Kidney capillary endothelial cell (primary cell): ENCODE measurements at regions not wholly inside any gene's neighbourhood (a gene's known extent, or its start where the extent isn't known, plus 50 kb on each side); places are given as distances from the start of the nearest gene placed in this dataset.

Source experiments
- DNase-seq: peaks from one replicate; pipeline ENCODE4 v3.0.0-alpha.2; 2018; ENCODE audit warnings: low spot score

GRCh38 chrX:10047631-10048030 lies 80.5 kb downstream of the CLDN34 start:
- DNase-seq, result peak; percentile 20

- DNase-seq, result peak; percentile 55
Observed at GRCh38 chrX:10048076-10048475, 80.9 kb downstream of the CLDN34 start.

GRCh38 chrX:10048707-10049106 lies 81.5 kb downstream of the CLDN34 start:
- DNase-seq, result no peak

GRCh38 chrX:10049236-10049635 lies 82.1 kb downstream of the CLDN34 start:
- DNase-seq, result no peak

GRCh38 chrX:10050481-10050880 lies 83.3 kb downstream of the CLDN34 start:
- DNase-seq, result no peak

- no peak for DNase-seq
Observed at GRCh38 chrX:10051866-10052480, 84.8 kb downstream of the CLDN34 start.

GRCh38 chrX:10052906-10053625 lies 85.9 kb downstream of the CLDN34 start:
- no peak for DNase-seq

GRCh38 chrX:10054396-10054795 lies 87.2 kb downstream of the CLDN34 start:
- no peak for DNase-seq

- DNase-seq, result no peak
Observed at GRCh38 chrX:10055430-10055829, 88.3 kb downstream of the CLDN34 start.

- DNase-seq, result no peak
Observed at GRCh38 chrX:10062352-10062751, 94.4 kb upstream of the CLCN4 start.

- DNase-seq, result no peak
Observed at GRCh38 chrX:10062980-10063379, 93.8 kb upstream of the CLCN4 start.

GRCh38 chrX:10064736-10065135 lies 92.0 kb upstream of the CLCN4 start:
- DNase-seq, result no peak

GRCh38 chrX:10070714-10071436 lies 85.9 kb upstream of the CLCN4 start:
- no peak for DNase-seq

GRCh38 chrX:10071451-10072144 lies 85.2 kb upstream of the CLCN4 start:
- no peak for DNase-seq

- DNase-seq, result no peak
Observed at GRCh38 chrX:10072786-10073568, 83.8 kb upstream of the CLCN4 start.

GRCh38 chrX:10073671-10074070 lies 83.1 kb upstream of the CLCN4 start:
- no peak for DNase-seq

GRCh38 chrX:10074241-10074941 lies 82.4 kb upstream of the CLCN4 start:
- DNase-seq, result no peak

- no peak for DNase-seq
Observed at GRCh38 chrX:10076765-10077164, 80.0 kb upstream of the CLCN4 start.

- no peak for DNase-seq
Observed at GRCh38 chrX:10077425-10078188, 79.2 kb upstream of the CLCN4 start.

- DNase-seq, result no peak
Observed at GRCh38 chrX:10078266-10078665, 78.5 kb upstream of the CLCN4 start.
